NCI-H748 treated with DMSO at 0.1 percent for 48 hours (cell line): ENCODE measurements at regions not wholly inside any gene's neighbourhood (a gene's known extent, or its start where the extent isn't known, plus 50 kb on each side); places are given as distances from the start of the nearest gene placed in this dataset.
"Not testable (repeated sequence)": the region's sequence is repeated elsewhere in the genome, so short reads cannot be mapped to it uniquely, and the experiment has no call there.

ENCODE experiments used
- DNase-seq: peaks from one replicate; lab custom pipeline; 2025; lab: John Stamatoyannopoulos, UW

GRCh38 chr12:83361071-83361470, 674.4 kb downstream of the TMTC2 start:
- DNase-seq = no peak

GRCh38 chr12:83349907-83350611, 663.4 kb downstream of the TMTC2 start:
- no peak for DNase-seq

GRCh38 chr12:83346333-83346732, 659.6 kb downstream of the TMTC2 start:
- no peak for DNase-seq

GRCh38 chr12:83343767-83344166, 657.1 kb downstream of the TMTC2 start:
- no peak for DNase-seq

GRCh38 chr12:83335748-83336147, 649.0 kb downstream of the TMTC2 start:
- no peak for DNase-seq

GRCh38 chr12:83326666-83327065, 640.0 kb downstream of the TMTC2 start:
- DNase-seq = no peak

GRCh38 chr12:83323866-83324265, 637.2 kb downstream of the TMTC2 start:
- no peak for DNase-seq

GRCh38 chr12:83322809-83323208, 636.1 kb downstream of the TMTC2 start:
- DNase-seq = no peak

- no peak for DNase-seq
Observed at GRCh38 chr12:83321971-83322370, 635.3 kb downstream of the TMTC2 start.

GRCh38 chr12:83320350-83320749, 633.6 kb downstream of the TMTC2 start:
- no peak for DNase-seq

- no peak for DNase-seq
Observed at GRCh38 chr12:83318386-83319098, 631.8 kb downstream of the TMTC2 start.

- no peak for DNase-seq
Observed at GRCh38 chr12:83317595-83317994, 630.9 kb downstream of the TMTC2 start.

- DNase-seq = no peak
Observed at GRCh38 chr12:83313827-83314226, 627.1 kb downstream of the TMTC2 start.

GRCh38 chr12:83313322-83313721, 626.6 kb downstream of the TMTC2 start:
- no peak for DNase-seq

- DNase-seq = no peak
Observed at GRCh38 chr12:83276904-83277303, 590.2 kb downstream of the TMTC2 start.

- no peak for DNase-seq
Observed at GRCh38 chr12:83271201-83271600, 584.5 kb downstream of the TMTC2 start.

- no peak for DNase-seq
Observed at GRCh38 chr12:83265808-83266207, 579.1 kb downstream of the TMTC2 start.

- DNase-seq = no peak
Observed at GRCh38 chr12:83261998-83262397, 575.3 kb downstream of the TMTC2 start.

- DNase-seq = not testable (repeated sequence)
Observed at GRCh38 chr12:83260126-83260525, 573.4 kb downstream of the TMTC2 start.

GRCh38 chr12:83257726-83258125, 571.0 kb downstream of the TMTC2 start:
- no peak for DNase-seq

GRCh38 chr12:83256562-83256961, 569.9 kb downstream of the TMTC2 start:
- DNase-seq = no peak

GRCh38 chr12:83250866-83251265, 564.2 kb downstream of the TMTC2 start:
- no peak for DNase-seq

GRCh38 chr12:83245156-83245555, 558.5 kb downstream of the TMTC2 start:
- no peak for DNase-seq

- DNase-seq = no peak
Observed at GRCh38 chr12:83244001-83244400, 557.3 kb downstream of the TMTC2 start.
